ENCODE measurements at regions not wholly inside any gene's neighbourhood (a gene's known extent, or its start where the extent isn't known, plus 50 kb on each side); places are given as distances from the start of the nearest gene placed in this dataset.
A peak's percentile ranks its signal among the peaks of the same experiment; 100 is the strongest.

DNA sequence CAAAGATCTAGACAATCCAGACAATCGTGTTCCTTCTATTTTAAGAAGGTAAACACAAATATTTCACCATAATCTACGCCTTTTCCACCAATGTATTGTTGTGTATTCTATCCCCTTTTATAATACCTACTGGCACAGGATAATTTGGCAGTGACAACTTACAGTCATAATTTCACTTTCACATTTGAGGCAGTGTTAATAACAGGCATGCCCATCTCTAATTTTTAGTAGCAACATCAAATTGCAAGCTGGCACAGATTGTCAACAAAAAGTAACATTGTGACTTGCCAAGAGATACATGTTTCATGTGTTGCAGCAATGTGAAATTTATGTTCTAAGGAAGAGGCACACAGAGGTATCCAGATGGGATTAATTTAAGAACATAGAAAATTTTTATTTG, 912.5 kb upstream of the PABPC4L start:
- CTCF ChIA-PET = no interaction called here

DNA sequence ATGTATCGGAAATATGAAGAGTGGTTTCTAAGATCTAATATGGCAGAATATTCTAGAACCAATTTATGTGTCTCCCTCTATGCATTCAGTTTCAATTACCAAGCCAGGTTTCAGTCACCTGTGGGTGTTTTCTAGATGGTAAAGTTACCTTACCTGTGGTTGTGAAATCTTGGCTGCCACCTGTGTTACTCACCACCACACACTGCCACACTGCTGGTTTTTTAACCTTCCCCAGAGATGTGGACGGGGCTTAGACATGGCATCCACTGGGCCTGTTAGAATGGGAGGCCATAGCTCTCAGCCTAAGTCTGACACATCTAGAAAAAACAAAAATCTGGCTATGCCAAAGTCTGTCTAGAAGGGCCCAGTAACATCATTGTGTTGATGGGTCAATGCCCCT, 896.5 kb upstream of the PABPC4L start:
- Histone ChIP-seq H3K27me3 (ENCODE audit: low read length) (no peaks in the 10 kb centered on the region), H4K20me1 (ENCODE audit: low read length) (no peaks in the 10 kb centered on the region), H3K9me2 (replicated peaks; ENCODE audit: low read length) (no peaks in the 10 kb centered on the region), H3K27ac (ENCODE audit: low read length) (no peak overlapping the region), H3K9ac (ENCODE audit: low read length) (no peak overlapping the region), H3K4me1 (ENCODE audit: insufficient read depth, low read length) (no peaks in the 10 kb centered on the region), H3K9me3 (ENCODE audit: low read length) (no peaks in the 10 kb centered on the region), H3K36me3 (ENCODE audit: low read depth, low read length) (no peaks in the 10 kb centered on the region), H2AFZ (ENCODE audit: low read length) (no peak overlapping the region), H3K79me2 (ENCODE audit: low read length) (no peaks in the 10 kb centered on the region), H3K4me2 (ENCODE audit: low read length) (no peak overlapping the region), H3F3A (ENCODE audit: low read length, unreplicated experiment) (no peaks in the 10 kb centered on the region), H3K4me3 (ENCODE audit: low read length) (no peak overlapping the region)
- ChIA-PET CTCF (no interaction called here), POLR2A (ENCODE audit: unreplicated experiment) (no interaction called here)
- DNase-seq (peak; percentile 20), ATAC-seq (no peak)
- BruUV-seq (replicated peaks) = no TSS peak
- intact Hi-C loops (cut with micrococcal nuclease) = no loop called here
- TF ChIP-seq EZH2phosphoT487 (IDR thresholded peaks at IDR 0.05; ENCODE audit: borderline replicate concordance, low read length) = no peak

More for the DNA sequence above, 912.5 kb upstream of the PABPC4L start:
- intact Hi-C loops (cut with micrococcal nuclease) = no loop called here
- H2AFZ ChIP-seq (ENCODE audit: low read length) = no peak overlapping the region
- BruUV-seq (replicated peaks) = no TSS peak
- H3K36me3 ChIP-seq (ENCODE audit: low read depth, low read length) = no peaks in the 10 kb centered on the region
- ATAC-seq (no peak), DNase-seq (no peak)
- no peak overlapping the region for H3K4me3 ChIP-seq (ENCODE audit: low read length)
- no peaks in the 10 kb centered on the region for H3K9me2 ChIP-seq (replicated peaks; ENCODE audit: low read length)
- H4K20me1 ChIP-seq (ENCODE audit: low read length) = no peaks in the 10 kb centered on the region
- no peaks in the 10 kb centered on the region for H3K9me3 ChIP-seq (ENCODE audit: low read length)
- H3K9ac ChIP-seq (ENCODE audit: low read length) = no peak overlapping the region
- H3K27me3 ChIP-seq (ENCODE audit: low read length) = no peaks in the 10 kb centered on the region
- no peak overlapping the region for H3K4me2 ChIP-seq (ENCODE audit: low read length)
- no peaks in the 10 kb centered on the region for H3K79me2 ChIP-seq (ENCODE audit: low read length)
- no peak for TF ChIP-seq EZH2phosphoT487 (IDR thresholded peaks at IDR 0.05; ENCODE audit: borderline replicate concordance, low read length)
- no peak for TF ChIP-seq EZH2 (IDR thresholded peaks at IDR 0.05; ENCODE audit: low read length, unreplicated experiment)
- TF ChIP-seq, protein P1, sequence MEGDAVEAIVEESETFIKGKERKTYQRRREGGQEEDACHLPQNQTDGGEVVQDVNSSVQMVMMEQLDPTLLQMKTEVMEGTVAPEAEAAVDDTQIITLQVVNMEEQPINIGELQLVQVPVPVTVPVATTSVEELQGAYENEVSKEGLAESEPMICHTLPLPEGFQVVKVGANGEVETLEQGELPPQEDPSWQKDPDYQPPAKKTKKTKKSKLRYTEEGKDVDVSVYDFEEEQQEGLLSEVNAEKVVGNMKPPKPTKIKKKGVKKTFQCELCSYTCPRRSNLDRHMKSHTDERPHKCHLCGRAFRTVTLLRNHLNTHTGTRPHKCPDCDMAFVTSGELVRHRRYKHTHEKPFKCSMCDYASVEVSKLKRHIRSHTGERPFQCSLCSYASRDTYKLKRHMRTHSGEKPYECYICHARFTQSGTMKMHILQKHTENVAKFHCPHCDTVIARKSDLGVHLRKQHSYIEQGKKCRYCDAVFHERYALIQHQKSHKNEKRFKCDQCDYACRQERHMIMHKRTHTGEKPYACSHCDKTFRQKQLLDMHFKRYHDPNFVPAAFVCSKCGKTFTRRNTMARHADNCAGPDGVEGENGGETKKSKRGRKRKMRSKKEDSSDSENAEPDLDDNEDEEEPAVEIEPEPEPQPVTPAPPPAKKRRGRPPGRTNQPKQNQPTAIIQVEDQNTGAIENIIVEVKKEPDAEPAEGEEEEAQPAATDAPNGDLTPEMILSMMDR (conservative IDR thresholded peaks at IDR 0.05; ENCODE audit: low read depth, low read length) = no peak
- no peaks in the 10 kb centered on the region for H3F3A ChIP-seq (ENCODE audit: low read length, unreplicated experiment)
- H3K4me1 ChIP-seq (ENCODE audit: insufficient read depth, low read length) = no peaks in the 10 kb centered on the region
- no peak overlapping the region for H3K27ac ChIP-seq (ENCODE audit: low read length)
- POLR2A ChIA-PET (ENCODE audit: unreplicated experiment) = no interaction called here

DNA sequence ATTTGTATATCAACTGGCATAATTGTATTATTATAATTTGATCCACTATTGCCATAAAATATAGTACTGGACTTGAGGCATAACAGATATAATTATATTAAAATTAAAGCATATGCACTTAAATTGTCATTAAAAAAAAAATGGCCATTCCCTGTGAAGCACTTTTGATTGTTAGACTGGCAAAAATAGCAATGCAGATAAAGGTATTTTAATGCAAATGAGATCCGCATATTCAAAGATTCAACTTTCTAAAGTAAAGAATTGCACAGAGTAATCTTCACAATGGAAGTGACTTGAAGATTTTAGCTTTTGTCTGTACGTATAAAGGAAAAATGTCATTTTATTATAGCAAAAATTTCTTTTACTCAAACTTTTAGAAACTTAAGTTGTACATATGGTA, 871.8 kb upstream of the PABPC4L start:
- no peak overlapping the region for H3K4me2 ChIP-seq (ENCODE audit: low read length)

More for the DNA sequence above, 871.8 kb upstream of the PABPC4L start:
- H4K20me1 ChIP-seq (ENCODE audit: low read length) = no peaks in the 10 kb centered on the region
- no peak overlapping the region for H3K27ac ChIP-seq (ENCODE audit: low read length)
- no peaks in the 10 kb centered on the region for H3K27me3 ChIP-seq (ENCODE audit: low read length)
- ChIA-PET POLR2A (ENCODE audit: unreplicated experiment) (no interaction called here), CTCF (no interaction called here)
- no TSS peak for BruUV-seq (replicated peaks)
- no peaks in the 10 kb centered on the region for H3K79me2 ChIP-seq (ENCODE audit: low read length)
- no peak overlapping the region for H3K4me3 ChIP-seq (ENCODE audit: low read length)
- H3F3A ChIP-seq (ENCODE audit: low read length, unreplicated experiment) = no peaks in the 10 kb centered on the region
- H3K9me2 ChIP-seq (replicated peaks; ENCODE audit: low read length) = no peaks in the 10 kb centered on the region
- no peak overlapping the region for H3K9ac ChIP-seq (ENCODE audit: low read length)
- no peak overlapping the region for H2AFZ ChIP-seq (ENCODE audit: low read length)
- ATAC-seq (no peak), DNase-seq (no peak)
- TF ChIP-seq EZH2phosphoT487 (IDR thresholded peaks at IDR 0.05; ENCODE audit: borderline replicate concordance, low read length) (no peak), EZH2 (IDR thresholded peaks at IDR 0.05; ENCODE audit: low read length, unreplicated experiment) (no peak)
- TF ChIP-seq, protein P1 (conservative IDR thresholded peaks at IDR 0.05; ENCODE audit: low read depth, low read length) = no peak
- no peaks in the 10 kb centered on the region for H3K4me1 ChIP-seq (ENCODE audit: insufficient read depth, low read length)
- no peaks in the 10 kb centered on the region for H3K36me3 ChIP-seq (ENCODE audit: low read depth, low read length)
- intact Hi-C loops (cut with micrococcal nuclease) = no loop called here
- no peaks in the 10 kb centered on the region for H3K9me3 ChIP-seq (ENCODE audit: low read length)

Measured in PC-3 (cell line).